IMR-90 (cell line): ENCODE measurements at regions not wholly inside any gene's neighbourhood (a gene's known extent, or its start where the extent isn't known, plus 50 kb on each side); places are given as distances from the start of the nearest gene placed in this dataset.

Source experiments
- ATAC-seq: fragments of 200-7000 bp; cut with Tn5 transposase; 2 replicates; pipeline ENCODE4 v1.9.1; 2020; ENCODE audit warnings: low read depth, mild to moderate bottlenecking, moderate library complexity
- BruUV-seq: library from RNA; stranded (reverse); fragments of 400-500 nt; replicated peaks from 2 replicates; lab custom pipeline; 2021; lab: Mats Ljungman, UMichigan
- CTCF ChIA-PET: fragments of 300-600 bp; formaldehyde crosslinking; extraction: SDS; loops from one replicate; lab custom pipeline; 2021; ENCODE audit warnings: antibody characterized with exemption; lab: Yijun Ruan, JAX
- POLR2A ChIA-PET: fragments of 300-600 bp; sonication (Branson Sonifier 250); formaldehyde crosslinking; loops from one replicate; lab custom pipeline; 2022; ENCODE audit warnings: antibody characterized with exemption; ENCODE audit not compliant: unreplicated experiment; lab: Charles Lee
- DNase-seq: peaks from one replicate; pipeline ENCODE4 v3.0.0; 2013
- H2AFZ ChIP-seq: replicated peaks from 2 replicates; pipeline ENCODE3; 2013; ENCODE audit warnings: low read length, mild to moderate bottlenecking; ENCODE audit not compliant: poor library complexity
- H2AK5ac ChIP-seq: 2 replicates; pipeline ENCODE4 v1.6.1; 2013; ENCODE audit warnings: low read depth, low read length, inconsistent platforms
- H2AK9ac ChIP-seq: replicated peaks from 2 replicates; pipeline ENCODE3; 2013; ENCODE audit warnings: mild to moderate bottlenecking, low read depth, low read length, moderate library complexity; ENCODE audit not compliant: poor library complexity
- H2BK120ac ChIP-seq: 2 replicates; pipeline ENCODE4 v1.6.1; 2013; ENCODE audit warnings: low read depth, low read length, inconsistent platforms
- H2BK15ac ChIP-seq: 3 replicates; pipeline ENCODE4 v1.6.1; 2013; ENCODE audit warnings: low read depth, low read length, inconsistent platforms
- H2BK20ac ChIP-seq: 2 replicates; pipeline ENCODE4 v1.6.1; 2013; ENCODE audit warnings: low read depth, mild to moderate bottlenecking, inconsistent platforms, low read length, moderate library complexity
- H2BK5ac ChIP-seq: 2 replicates; pipeline ENCODE4 v1.6.1; 2013; ENCODE audit warnings: mild to moderate bottlenecking, low read depth, low read length, inconsistent platforms; ENCODE audit not compliant: poor library complexity, severe bottlenecking
- H3K14ac ChIP-seq: replicated peaks from 2 replicates; pipeline ENCODE4 v1.6.1; 2013; ENCODE audit warnings: low read depth, low read length, inconsistent platforms
- H3K18ac ChIP-seq: 2 replicates; pipeline ENCODE4 v1.6.1; 2013; ENCODE audit warnings: low read depth, low read length, control low read depth
- H3K23ac ChIP-seq: 2 replicates; pipeline ENCODE4 v1.6.1; 2013; ENCODE audit warnings: low read depth, low read length, inconsistent platforms
- H3K27ac ChIP-seq: 2 replicates; pipeline ENCODE4 v1.5.1; 2013; ENCODE audit warnings: mild to moderate bottlenecking, control low read depth, low read length; ENCODE audit not compliant: insufficient read depth
- H3K27me3 ChIP-seq: 2 replicates; pipeline ENCODE4 v1.6.1; 2013; ENCODE audit warnings: low read length; ENCODE audit not compliant: control insufficient read depth, insufficient read depth
- H3K36me3 ChIP-seq: 2 replicates; pipeline ENCODE4 v1.6.1; 2013; ENCODE audit warnings: low read length, mixed read lengths; ENCODE audit not compliant: control insufficient read depth, insufficient read depth
- H3K4ac ChIP-seq: 2 replicates; pipeline ENCODE4 v1.6.1; 2013; ENCODE audit warnings: low read depth, low read length, inconsistent platforms
- H3K4me1 ChIP-seq: 2 replicates; pipeline ENCODE4 v1.6.1; 2013; ENCODE audit warnings: low read length, mixed read lengths; ENCODE audit not compliant: control insufficient read depth, insufficient read depth
- H3K4me2 ChIP-seq: 2 replicates; pipeline ENCODE4 v1.6.1; 2013; ENCODE audit warnings: low read depth, mild to moderate bottlenecking, control low read depth, low read length, moderate library complexity
- H3K4me3 ChIP-seq: 2 replicates; pipeline ENCODE4 v1.5.1; 2013; ENCODE audit warnings: low read depth, mild to moderate bottlenecking, control low read depth, low read length, moderate library complexity; ENCODE audit not compliant: insufficient read depth
- H3K56ac ChIP-seq: 2 replicates; pipeline ENCODE4 v1.6.1; 2013; ENCODE audit warnings: low read length, inconsistent platforms; ENCODE audit not compliant: insufficient read depth; ENCODE audit errors: extremely low read depth
- H3K79me1 ChIP-seq, 2 experiments: 2 replicates each; pipeline ENCODE4 v1.6.1; 2013; ENCODE audit warnings: low read length in 2 of 2, inconsistent platforms in 1 of 2, low read depth in 1 of 2
- H3K9ac ChIP-seq: 2 replicates; pipeline ENCODE4 v1.6.1; 2013; ENCODE audit warnings: low read depth, low read length, control low read depth
- H3K9me1 ChIP-seq: 2 replicates; pipeline ENCODE4 v1.6.1; 2013; ENCODE audit warnings: low read length, inconsistent platforms; ENCODE audit not compliant: insufficient read depth
- H3K9me3 ChIP-seq: 2 replicates; pipeline ENCODE4 v1.6.1; 2013; ENCODE audit warnings: low read length; ENCODE audit not compliant: control insufficient read depth, insufficient read depth
- H4K20me1 ChIP-seq: 2 replicates; pipeline ENCODE4 v1.6.1; 2013; ENCODE audit warnings: low read length, inconsistent platforms; ENCODE audit not compliant: insufficient read depth
- H4K5ac ChIP-seq: 2 replicates; pipeline ENCODE4 v1.6.1; 2013; ENCODE audit warnings: mild to moderate bottlenecking, low read depth, low read length, control low read depth
- H4K8ac ChIP-seq, 2 experiments: 2 replicates each; pipeline ENCODE4 v1.6.1; 2013; ENCODE audit warnings: low read depth in 2 of 2, low read length in 2 of 2, control low read depth in 1 of 2, inconsistent platforms in 1 of 2
- H4K91ac ChIP-seq: 2 replicates; pipeline ENCODE4 v1.6.1; 2013; ENCODE audit warnings: low read depth, low read length, inconsistent platforms; ENCODE audit not compliant: insufficient read depth
- BHLHE40 ChIP-seq: fragments of 150-350 bp; IDR thresholded peaks from 2 replicates; pipeline ENCODE4 v1.6.1; 2016; ENCODE audit warnings: mild to moderate bottlenecking, low read depth, low read length
- CEBPB ChIP-seq: IDR thresholded peaks from 2 replicates; pipeline ENCODE4 v1.6.1; 2012; ENCODE audit warnings: low read depth, low read length, improper control_type of control experiment
- CHD1 ChIP-seq: IDR thresholded peaks from 2 replicates; pipeline ENCODE4 v1.6.1; 2012; ENCODE audit warnings: low read depth, low read length, improper control_type of control experiment
- CTCF ChIP-seq: conservative IDR thresholded peaks from 2 replicates; pipeline ENCODE4 v1.5.1; 2012; ENCODE audit warnings: mild to moderate bottlenecking, low read depth, low read length, improper control_type of control experiment
- ELK1 ChIP-seq: fragments of 150-350 bp; IDR thresholded peaks from 2 replicates; pipeline ENCODE4 v1.6.1; 2016; ENCODE audit warnings: low read depth, mild to moderate bottlenecking, low read length, moderate library complexity, borderline replicate concordance
- FOS ChIP-seq: fragments of 150-350 bp; IDR thresholded peaks from 2 replicates; pipeline ENCODE4 v1.6.1; 2016; ENCODE audit warnings: low read depth, low read length
- MAFK ChIP-seq: IDR thresholded peaks from 2 replicates; pipeline ENCODE4 v1.6.1; 2012; ENCODE audit warnings: low read depth, low read length, improper control_type of control experiment
- MAZ ChIP-seq: IDR thresholded peaks from 2 replicates; pipeline ENCODE4 v1.6.1; 2012; ENCODE audit warnings: low read depth, mild to moderate bottlenecking, low read length, improper control_type of control experiment, moderate library complexity, borderline replicate concordance
- MXI1 ChIP-seq: IDR thresholded peaks from 2 replicates; pipeline ENCODE4 v1.6.1; 2012; ENCODE audit warnings: low read depth, mild to moderate bottlenecking, low read length, moderate library complexity, borderline replicate concordance
- NFE2L2 ChIP-seq: fragments of 150-350 bp; IDR thresholded peaks from 2 replicates; pipeline ENCODE4 v1.6.1; 2016; ENCODE audit warnings: low read depth, mild to moderate bottlenecking, low read length
- POLR2A ChIP-seq: IDR thresholded peaks from 2 replicates; pipeline ENCODE4 v1.6.1; 2012; ENCODE audit warnings: mild to moderate bottlenecking, low read depth, low read length
- RAD21 ChIP-seq: IDR thresholded peaks from 2 replicates; pipeline ENCODE4 v1.6.1; 2012; ENCODE audit warnings: low read length, improper control_type of control experiment
- RCOR1 ChIP-seq: IDR thresholded peaks from 2 replicates; pipeline ENCODE4 v1.6.1; 2012; ENCODE audit warnings: mild to moderate bottlenecking, low read length, improper control_type of control experiment; ENCODE audit not compliant: insufficient replicate concordance
- RFX5 ChIP-seq: IDR thresholded peaks from 2 replicates; pipeline ENCODE4 v1.8.0; 2012; ENCODE audit warnings: low read depth, mild to moderate bottlenecking, low read length, moderate library complexity
- SMC3 ChIP-seq: fragments of 150-350 bp; IDR thresholded peaks from 2 replicates; pipeline ENCODE4 v1.6.1; 2016; ENCODE audit warnings: low read depth, mild to moderate bottlenecking, antibody characterized with exemption, low read length, moderate library complexity
- USF2 ChIP-seq: fragments of 150-350 bp; IDR thresholded peaks from 2 replicates; pipeline ENCODE4 v1.6.1; 2017; ENCODE audit warnings: mild to moderate bottlenecking, antibody characterized with exemption, low read length, low read depth
- WGBS, 2 experiments: methylation state at CpG; one replicate each; pipeline versions ENCODE4 v1.1.5 to v1.1.7; 2013; ENCODE audit warnings: missing lambda C conversion rate in 2 of 2; ENCODE audit not compliant: insufficient read length in 1 of 2; ENCODE audit errors: extremely low coverage in 2 of 2; 5-methylcytosine and 5-hydroxymethylcytosine counted together
- dilution Hi-C: fragments of 300-500 bp; cut with HindIII; formaldehyde crosslinking; loops from one replicate; pipeline ENCODE4 v1.14.3; 2018; ENCODE audit warnings: low sequenced_read_pairs; ENCODE audit not compliant: unreplicated experiment
- in situ Hi-C: fragments of 300-500 bp; cut with MboI; formaldehyde crosslinking; loops from 3 replicates; pipeline ENCODE4 v1.14.3; 2019; ENCODE audit warnings: low sequenced_read_pairs, inconsistent platforms, mixed read lengths
- intact Hi-C: fragments of 100-400 bp; cut with micrococcal nuclease; formaldehyde crosslinking; loops from 2 replicates; pipeline ENCODE4 v1.10.0; 2022

GRCh38 chr18:37812961-37813360 lies 247.4 kb upstream of the CELF4 start:
- Histone ChIP-seq H4K91ac (no peak overlapping the region), H2AK9ac (no peak overlapping the region), H4K8ac (no peak overlapping the region), H2AFZ (no peak overlapping the region), H3K4ac (no peak overlapping the region), H3K9me3 (peaks cover 2% of the 10 kb centered on the region), H3K79me1 (no peaks in the 10 kb centered on the region), H2AK5ac (no peak overlapping the region), H3K14ac (no peak overlapping the region), H3K4me1 (no peaks in the 10 kb centered on the region), H3K4me3 (no peak overlapping the region), H3K23ac (no peak overlapping the region), H3K27ac (no peak overlapping the region), H3K36me3 (no peaks in the 10 kb centered on the region), H3K4me2 (no peak overlapping the region), H2BK5ac (no peak overlapping the region), H4K20me1 (no peaks in the 10 kb centered on the region), H3K9ac (no peak overlapping the region), H4K5ac (no peak overlapping the region), H3K27me3 (no peaks in the 10 kb centered on the region), H3K9me1 (no peaks in the 10 kb centered on the region), H2BK120ac (no peak overlapping the region), H2BK15ac (no peak overlapping the region), H3K18ac (no peak overlapping the region), H2BK20ac (no peak overlapping the region), H3K56ac (no peak overlapping the region)
- ChIA-PET POLR2A (no interaction called here), CTCF (no interaction called here)
- DNase-seq (no peak), ATAC-seq (no peak)
- BruUV-seq = no TSS peak
- dilution Hi-C loops (no loop called here), intact Hi-C loops (no loop called here), in situ Hi-C loops (no loop called here)
- 13% methylated on average over 1 of the region's 3 CpGs; no CpG with 5 or more reads in 1 of the 2 experiments for WGBS, 2 experiments
- no peak for TF ChIP-seq BHLHE40
- TF ChIP-seq FOS = no peak
- no peak for TF ChIP-seq CHD1
- no peak for TF ChIP-seq USF2
- no peak for TF ChIP-seq CTCF
- no peak for TF ChIP-seq MXI1
- no peak for TF ChIP-seq SMC3
- no peak for TF ChIP-seq RAD21
- TF ChIP-seq CEBPB = no peak
- no peak for TF ChIP-seq ELK1
- no peak for TF ChIP-seq POLR2A
- no peak for TF ChIP-seq MAFK
- TF ChIP-seq MAZ = no peak
- no peak for TF ChIP-seq NFE2L2
- no peak for TF ChIP-seq RCOR1
- no peak for TF ChIP-seq RFX5
